ENCODE measurements at regions not wholly inside any gene's neighbourhood (a gene's known extent, or its start where the extent isn't known, plus 50 kb on each side); places are given as distances from the start of the nearest gene placed in this dataset.

- H3K27ac ChIP-seq, result no peak overlapping the region
- TF ChIP-seq ZFX (IDR thresholded peaks at IDR 0.05), result no peak
- no peak for TF ChIP-seq CTCF (conservative IDR thresholded peaks at IDR 0.05)
These were observed 99.8 kb upstream of the B3GAT2 start for GRCh38 chr6:71056656-71057055.

GRCh38 chr6:71066153-71066552 is 109.3 kb upstream of the B3GAT2 start:
- TF ChIP-seq CTCF (conservative IDR thresholded peaks at IDR 0.05) (no peak), ZFX (IDR thresholded peaks at IDR 0.05) (no peak)
- no peak overlapping the region for H3K27ac ChIP-seq

- TF ChIP-seq CTCF (conservative IDR thresholded peaks at IDR 0.05), result no peak
- TF ChIP-seq ZFX (IDR thresholded peaks at IDR 0.05), result no peak
- H3K27ac ChIP-seq, result no peak overlapping the region
These were observed 111.0 kb upstream of the B3GAT2 start for GRCh38 chr6:71067816-71068215.

GRCh38 chr6:71072508-71072907 is 115.6 kb upstream of the B3GAT2 start:
- TF ChIP-seq CTCF (conservative IDR thresholded peaks at IDR 0.05) (no peak), ZFX (IDR thresholded peaks at IDR 0.05) (no peak)
- no peak overlapping the region for H3K27ac ChIP-seq

- TF ChIP-seq ZFX (IDR thresholded peaks at IDR 0.05) (no peak), CTCF (conservative IDR thresholded peaks at IDR 0.05) (no peak)
- no peak overlapping the region for H3K27ac ChIP-seq
These were observed 120.8 kb upstream of the B3GAT2 start for GRCh38 chr6:71077655-71078054.

GRCh38 chr6:71079677-71080076 is 122.8 kb upstream of the B3GAT2 start:
- TF ChIP-seq ZFX (IDR thresholded peaks at IDR 0.05) (no peak), CTCF (conservative IDR thresholded peaks at IDR 0.05) (no peak)
- H3K27ac ChIP-seq, result no peak overlapping the region

GRCh38 chr6:71080133-71080532 is 123.3 kb upstream of the B3GAT2 start:
- H3K27ac ChIP-seq, result no peak overlapping the region
- TF ChIP-seq ZFX (IDR thresholded peaks at IDR 0.05), result no peak
- TF ChIP-seq CTCF (conservative IDR thresholded peaks at IDR 0.05), result no peak
